ENCODE measurements at regions not wholly inside any gene's neighbourhood (a gene's known extent, or its start where the extent isn't known, plus 50 kb on each side); places are given as distances from the start of the nearest gene placed in this dataset.

- no peak for TF ChIP-seq POLR2A (IDR thresholded peaks at IDR 0.05)
- TF ChIP-seq, protein P1, sequence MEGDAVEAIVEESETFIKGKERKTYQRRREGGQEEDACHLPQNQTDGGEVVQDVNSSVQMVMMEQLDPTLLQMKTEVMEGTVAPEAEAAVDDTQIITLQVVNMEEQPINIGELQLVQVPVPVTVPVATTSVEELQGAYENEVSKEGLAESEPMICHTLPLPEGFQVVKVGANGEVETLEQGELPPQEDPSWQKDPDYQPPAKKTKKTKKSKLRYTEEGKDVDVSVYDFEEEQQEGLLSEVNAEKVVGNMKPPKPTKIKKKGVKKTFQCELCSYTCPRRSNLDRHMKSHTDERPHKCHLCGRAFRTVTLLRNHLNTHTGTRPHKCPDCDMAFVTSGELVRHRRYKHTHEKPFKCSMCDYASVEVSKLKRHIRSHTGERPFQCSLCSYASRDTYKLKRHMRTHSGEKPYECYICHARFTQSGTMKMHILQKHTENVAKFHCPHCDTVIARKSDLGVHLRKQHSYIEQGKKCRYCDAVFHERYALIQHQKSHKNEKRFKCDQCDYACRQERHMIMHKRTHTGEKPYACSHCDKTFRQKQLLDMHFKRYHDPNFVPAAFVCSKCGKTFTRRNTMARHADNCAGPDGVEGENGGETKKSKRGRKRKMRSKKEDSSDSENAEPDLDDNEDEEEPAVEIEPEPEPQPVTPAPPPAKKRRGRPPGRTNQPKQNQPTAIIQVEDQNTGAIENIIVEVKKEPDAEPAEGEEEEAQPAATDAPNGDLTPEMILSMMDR (IDR thresholded peaks at IDR 0.05) = no peak
Measured at GRCh38 chr12:46938071-46938678, 112.4 kb upstream of the SLC38A4 start.
